Brain pericyte (primary cell): ENCODE measurements at regions not wholly inside any gene's neighbourhood (a gene's known extent, or its start where the extent isn't known, plus 50 kb on each side); places are given as distances from the start of the nearest gene placed in this dataset.

Experiments
- DNase-seq: peaks from one replicate; pipeline ENCODE4 v3.0.0-alpha.2; 2012; ENCODE audit warnings: low read depth, low spot score

- no peak for DNase-seq
Measured at GRCh38 chr7:136807598-136807997, 60.9 kb upstream of the CHRM2 start.

GRCh38 chr7:136803028-136803427 is 65.4 kb upstream of the CHRM2 start:
- no peak for DNase-seq

GRCh38 chr7:136783934-136784333 is 84.5 kb upstream of the CHRM2 start:
- DNase-seq, result no peak

GRCh38 chr7:136741941-136742340 is 126.5 kb upstream of the CHRM2 start:
- DNase-seq, result no peak

- no peak for DNase-seq
Measured at GRCh38 chr7:136728945-136729344, 139.5 kb upstream of the CHRM2 start.

- DNase-seq, result no peak
Measured at GRCh38 chr7:136726460-136726859, 142.0 kb upstream of the CHRM2 start.

GRCh38 chr7:136717910-136718557 is 150.4 kb upstream of the CHRM2 start:
- no peak for DNase-seq

- no peak for DNase-seq
Measured at GRCh38 chr7:136714062-136714461, 154.4 kb upstream of the CHRM2 start.

GRCh38 chr7:136710751-136711150 is 157.7 kb upstream of the CHRM2 start:
- no peak for DNase-seq

- no peak for DNase-seq
Measured at GRCh38 chr7:136709876-136710275, 158.6 kb upstream of the CHRM2 start.

- no peak for DNase-seq
Measured at GRCh38 chr7:136702913-136703312, 165.5 kb upstream of the CHRM2 start.

GRCh38 chr7:136698977-136699376 is 169.5 kb upstream of the CHRM2 start:
- no peak for DNase-seq

- DNase-seq, result no peak
Measured at GRCh38 chr7:136698231-136698630, 170.2 kb upstream of the CHRM2 start.

- DNase-seq, result no peak
Measured at GRCh38 chr7:136697271-136697670, 171.2 kb upstream of the CHRM2 start.

- DNase-seq, result no peak
Measured at GRCh38 chr7:136693166-136694119, 175.0 kb upstream of the CHRM2 start.

GRCh38 chr7:136692221-136692620 is 176.2 kb upstream of the CHRM2 start:
- no peak for DNase-seq

- DNase-seq, result no peak
Measured at GRCh38 chr7:136688601-136689000, 179.9 kb upstream of the CHRM2 start.

GRCh38 chr7:136687693-136688322 is 180.6 kb upstream of the CHRM2 start:
- DNase-seq, result no peak

GRCh38 chr7:136685501-136686173 is 182.8 kb upstream of the CHRM2 start:
- no peak for DNase-seq

GRCh38 chr7:136677471-136678365 is 190.7 kb upstream of the CHRM2 start:
- no peak for DNase-seq

GRCh38 chr7:136667584-136667983 is 200.9 kb upstream of the CHRM2 start:
- DNase-seq, result no peak
